Ovary (tissue), 3 donors: ENCODE measurements at regions not wholly inside any gene's neighbourhood (a gene's known extent, or its start where the extent isn't known, plus 50 kb on each side); places are given as distances from the start of the nearest gene placed in this dataset.

ENCODE experiments used
- EP300 ChIP-seq: sonication (generic); formaldehyde crosslinking; IDR thresholded peaks from one replicate; pipeline ENCODE4 v1.6.1; 2017; ENCODE audit warnings: antibody characterized with exemption
- POLR2A ChIP-seq: fragments of 450-650 bp; IDR thresholded peaks from one replicate; pipeline ENCODE4 v1.6.1; 2017; ENCODE audit warnings: antibody characterized with exemption, mild to moderate bottlenecking, moderate library complexity
- TF ChIP-seq, protein P1 (sequence below), 3 donors: fragments of 450-650 bp in 2 of 3; fragments of 200-600 bp in 1 of 3; IDR thresholded peaks; one replicate each; pipeline versions ENCODE4 v1.5.1 to v1.8.0; 2016 to 2022; ENCODE audit warnings: antibody characterized with exemption in 3 of 3, mild to moderate bottlenecking in 1 of 3
- donor health status: DM: no; HTN: no; CAD: no.

DNA sequence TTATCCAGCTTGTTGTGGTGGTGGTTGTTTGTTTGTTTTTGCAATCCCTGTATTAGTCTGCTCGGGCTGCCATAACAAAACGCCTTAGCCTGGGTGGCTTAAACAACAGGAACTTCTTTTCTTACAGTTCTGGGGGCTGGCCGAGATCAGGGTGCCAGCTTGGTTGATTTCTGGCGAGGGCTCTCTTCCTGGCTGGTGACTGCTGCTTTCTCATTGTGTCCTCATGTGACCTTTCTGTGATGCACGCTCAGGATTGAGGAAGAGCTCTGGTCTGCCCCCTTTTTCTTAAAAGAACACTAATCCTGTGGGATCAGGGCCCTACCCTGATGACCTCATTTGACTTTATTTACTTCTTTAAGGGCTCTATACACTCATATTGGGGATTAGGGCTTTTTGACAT is 107.1 kb upstream of the NRP1 start:
- TF ChIP-seq, protein P1, sequence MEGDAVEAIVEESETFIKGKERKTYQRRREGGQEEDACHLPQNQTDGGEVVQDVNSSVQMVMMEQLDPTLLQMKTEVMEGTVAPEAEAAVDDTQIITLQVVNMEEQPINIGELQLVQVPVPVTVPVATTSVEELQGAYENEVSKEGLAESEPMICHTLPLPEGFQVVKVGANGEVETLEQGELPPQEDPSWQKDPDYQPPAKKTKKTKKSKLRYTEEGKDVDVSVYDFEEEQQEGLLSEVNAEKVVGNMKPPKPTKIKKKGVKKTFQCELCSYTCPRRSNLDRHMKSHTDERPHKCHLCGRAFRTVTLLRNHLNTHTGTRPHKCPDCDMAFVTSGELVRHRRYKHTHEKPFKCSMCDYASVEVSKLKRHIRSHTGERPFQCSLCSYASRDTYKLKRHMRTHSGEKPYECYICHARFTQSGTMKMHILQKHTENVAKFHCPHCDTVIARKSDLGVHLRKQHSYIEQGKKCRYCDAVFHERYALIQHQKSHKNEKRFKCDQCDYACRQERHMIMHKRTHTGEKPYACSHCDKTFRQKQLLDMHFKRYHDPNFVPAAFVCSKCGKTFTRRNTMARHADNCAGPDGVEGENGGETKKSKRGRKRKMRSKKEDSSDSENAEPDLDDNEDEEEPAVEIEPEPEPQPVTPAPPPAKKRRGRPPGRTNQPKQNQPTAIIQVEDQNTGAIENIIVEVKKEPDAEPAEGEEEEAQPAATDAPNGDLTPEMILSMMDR (IDR thresholded peaks at IDR 0.05): no peak
- TF ChIP-seq POLR2A (no peak), EP300 (no peak)
